PC-9 (cell line): ENCODE measurements at regions not wholly inside any gene's neighbourhood (a gene's known extent, or its start where the extent isn't known, plus 50 kb on each side); places are given as distances from the start of the nearest gene placed in this dataset.

Source experiments
- CTCF ChIP-seq: fragments of 200-600 bp; sonication (generic); conservative IDR thresholded peaks from 2 replicates; pipeline ENCODE4 v1.6.1; 2017; ENCODE audit warnings: mixed run types, antibody characterized with exemption, mild to moderate bottlenecking, moderate library complexity
- EZH2 ChIP-seq: fragments of 200-600 bp; sonication (generic); IDR thresholded peaks from 2 replicates; pipeline ENCODE4 v1.8.0; 2017; ENCODE audit warnings: antibody characterized with exemption, low read depth

GRCh38 chr1:219778793-219779369 is 149.5 kb downstream of the SLC30A10 start:
- TF ChIP-seq CTCF = no peak
- TF ChIP-seq EZH2 = no peak
